MM.1S (cell line): ENCODE measurements at regions not wholly inside any gene's neighbourhood (a gene's known extent, or its start where the extent isn't known, plus 50 kb on each side); places are given as distances from the start of the nearest gene placed in this dataset.

ENCODE experiments used
- EZH2phosphoT487 ChIP-seq: fragments of 300-600 bp; sonication (generic); IDR thresholded peaks from 2 replicates; pipeline ENCODE4 v1.6.1; 2018; ENCODE audit warnings: antibody characterized with exemption, low read length
- TF ChIP-seq, protein P1 (sequence below): fragments of 300-600 bp; sonication (generic); IDR thresholded peaks from 2 replicates; pipeline ENCODE4 v1.5.1; 2016; ENCODE audit warnings: antibody characterized with exemption, low read length, mixed read lengths

DNA sequence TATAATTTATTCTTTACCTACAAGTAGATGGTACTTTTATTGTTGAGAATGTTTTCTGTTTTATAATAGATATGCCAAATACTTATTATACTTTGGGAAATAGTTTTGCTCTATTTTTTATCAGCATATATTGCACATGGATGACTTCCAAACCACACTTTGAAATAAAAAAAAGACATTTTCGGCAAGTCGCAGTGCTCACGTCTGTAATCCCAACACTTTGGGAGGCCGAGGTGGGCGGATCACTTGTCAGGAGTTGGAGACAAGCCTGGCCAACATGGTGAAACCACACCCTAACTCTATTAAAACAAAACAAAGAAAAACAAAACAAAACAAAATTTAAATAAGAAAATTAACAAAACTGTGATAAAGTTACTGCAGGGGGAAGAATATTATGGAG is 983.9 kb upstream of the CNTN5 start:
- TF ChIP-seq, protein P1, sequence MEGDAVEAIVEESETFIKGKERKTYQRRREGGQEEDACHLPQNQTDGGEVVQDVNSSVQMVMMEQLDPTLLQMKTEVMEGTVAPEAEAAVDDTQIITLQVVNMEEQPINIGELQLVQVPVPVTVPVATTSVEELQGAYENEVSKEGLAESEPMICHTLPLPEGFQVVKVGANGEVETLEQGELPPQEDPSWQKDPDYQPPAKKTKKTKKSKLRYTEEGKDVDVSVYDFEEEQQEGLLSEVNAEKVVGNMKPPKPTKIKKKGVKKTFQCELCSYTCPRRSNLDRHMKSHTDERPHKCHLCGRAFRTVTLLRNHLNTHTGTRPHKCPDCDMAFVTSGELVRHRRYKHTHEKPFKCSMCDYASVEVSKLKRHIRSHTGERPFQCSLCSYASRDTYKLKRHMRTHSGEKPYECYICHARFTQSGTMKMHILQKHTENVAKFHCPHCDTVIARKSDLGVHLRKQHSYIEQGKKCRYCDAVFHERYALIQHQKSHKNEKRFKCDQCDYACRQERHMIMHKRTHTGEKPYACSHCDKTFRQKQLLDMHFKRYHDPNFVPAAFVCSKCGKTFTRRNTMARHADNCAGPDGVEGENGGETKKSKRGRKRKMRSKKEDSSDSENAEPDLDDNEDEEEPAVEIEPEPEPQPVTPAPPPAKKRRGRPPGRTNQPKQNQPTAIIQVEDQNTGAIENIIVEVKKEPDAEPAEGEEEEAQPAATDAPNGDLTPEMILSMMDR = no peak
- no peak for TF ChIP-seq EZH2phosphoT487
